ENCODE measurements at regions not wholly inside any gene's neighbourhood (a gene's known extent, or its start where the extent isn't known, plus 50 kb on each side); places are given as distances from the start of the nearest gene placed in this dataset.
"Not testable (repeated sequence)": the region's sequence is repeated elsewhere in the genome, so short reads cannot be mapped to it uniquely, and the experiment has no call there.

GRCh38 chr1:238767321-238767720 lies 619.0 kb upstream of the CHRM3 start:
- no peak for DNase-seq (ENCODE audit: low read depth)

DNA sequence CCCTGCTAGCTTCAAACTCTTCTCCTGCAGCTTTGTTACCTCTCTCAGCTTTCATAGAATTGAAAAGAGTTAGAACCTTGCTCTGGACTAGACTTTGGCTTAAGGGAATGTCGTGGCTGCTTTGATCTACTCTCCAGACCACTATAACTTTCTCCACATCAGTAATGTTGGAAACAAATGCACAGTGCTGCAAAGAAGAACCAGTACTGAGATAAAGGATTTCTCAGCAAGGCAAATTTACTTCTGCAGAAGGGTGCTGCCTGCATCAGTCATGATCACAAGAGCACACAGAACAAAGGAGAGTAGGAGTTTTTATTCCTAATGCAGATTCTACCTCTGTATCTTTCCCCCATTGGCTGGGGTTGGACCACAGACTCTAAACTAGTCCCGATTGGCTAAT lies 621.6 kb upstream of the CHRM3 start:
- no peak for DNase-seq (ENCODE audit: low read depth)

DNA sequence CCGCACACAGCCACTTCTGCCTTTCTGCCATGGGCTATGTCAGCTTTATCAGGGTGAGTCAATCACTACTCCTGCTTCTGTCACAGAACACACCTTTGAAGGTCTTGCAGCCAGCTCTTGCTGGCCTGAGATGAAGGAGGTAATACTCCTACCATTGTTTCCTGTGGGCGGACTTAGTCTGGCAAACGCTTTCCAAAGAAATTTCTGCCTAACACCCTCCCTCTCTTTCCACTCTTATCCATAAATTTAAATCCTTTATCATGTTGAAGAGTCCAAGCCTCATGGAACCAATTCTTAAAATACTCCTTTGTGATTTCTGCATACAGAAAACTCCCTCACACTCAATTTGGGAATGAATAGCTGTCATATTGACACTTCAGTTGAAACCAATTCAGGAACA lies 633.1 kb upstream of the CHRM3 start:
- DNase-seq (ENCODE audit: low read depth) = no peak

DNA sequence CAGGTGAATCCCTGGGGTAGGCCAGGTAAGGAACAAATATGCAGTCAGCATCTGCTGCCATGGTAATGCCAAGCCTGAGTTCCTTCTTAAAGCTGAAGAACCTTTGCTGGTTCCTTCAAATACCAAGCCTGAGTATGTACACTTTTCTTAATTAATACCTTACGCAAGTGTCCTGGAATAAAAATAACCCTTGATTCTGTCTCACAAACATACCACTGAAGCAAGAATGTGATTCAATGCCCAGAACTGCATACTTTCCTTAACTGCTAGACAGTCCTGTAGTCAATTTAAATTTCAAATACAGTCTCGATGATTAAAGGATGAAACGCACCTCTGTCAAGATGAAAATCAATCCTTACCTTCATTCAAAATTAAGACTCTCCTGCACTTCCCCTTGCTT lies 634.0 kb upstream of the CHRM3 start:
- no peak for DNase-seq (ENCODE audit: low read depth)

- no peak for DNase-seq (ENCODE audit: low read depth)
Measured at GRCh38 chr1:238745069-238745468, 641.3 kb upstream of the CHRM3 start.

- no peak for DNase-seq (ENCODE audit: low read depth)
Measured at GRCh38 chr1:238738892-238739291, 647.5 kb upstream of the CHRM3 start.

DNA sequence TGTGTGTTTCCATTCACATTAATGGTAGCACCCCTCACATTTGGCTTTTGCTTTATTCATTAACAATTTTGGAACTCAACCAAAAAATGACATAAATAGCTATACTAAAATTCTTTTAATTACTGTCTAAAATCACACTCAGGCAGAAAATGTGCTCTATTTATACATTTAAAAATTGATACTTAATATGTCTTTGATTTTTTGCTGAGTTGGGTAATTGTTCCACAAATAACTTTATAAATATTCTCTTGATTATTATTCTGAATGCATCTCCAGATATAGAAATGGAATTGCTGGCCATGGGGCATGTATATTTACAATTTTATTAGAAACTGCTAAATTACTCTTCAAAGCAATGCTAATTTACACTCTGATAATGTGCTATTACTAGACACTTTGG lies 658.7 kb upstream of the CHRM3 start:
- DNase-seq (ENCODE audit: low read depth) = no peak

DNA sequence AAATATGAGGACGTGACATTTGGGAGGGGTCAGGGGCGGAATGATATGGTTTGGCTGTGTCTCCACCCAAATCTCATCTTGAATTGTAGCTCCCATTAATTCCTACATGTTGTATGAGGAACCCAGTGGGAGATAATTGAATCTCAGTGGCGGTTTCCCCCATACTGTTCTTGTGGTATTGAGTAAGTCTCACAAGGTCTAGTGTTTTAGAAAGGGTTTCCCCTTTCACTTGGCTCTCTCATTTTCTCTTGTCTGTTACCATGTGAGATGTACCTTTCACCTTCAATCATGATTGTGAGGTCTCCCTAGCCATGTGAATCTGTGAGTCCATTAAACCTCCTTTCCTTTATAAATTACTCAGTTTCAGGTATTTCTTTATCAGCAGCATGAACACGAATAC lies 663.6 kb upstream of the CHRM3 start:
- DNase-seq (ENCODE audit: low read depth) = no peak

DNA sequence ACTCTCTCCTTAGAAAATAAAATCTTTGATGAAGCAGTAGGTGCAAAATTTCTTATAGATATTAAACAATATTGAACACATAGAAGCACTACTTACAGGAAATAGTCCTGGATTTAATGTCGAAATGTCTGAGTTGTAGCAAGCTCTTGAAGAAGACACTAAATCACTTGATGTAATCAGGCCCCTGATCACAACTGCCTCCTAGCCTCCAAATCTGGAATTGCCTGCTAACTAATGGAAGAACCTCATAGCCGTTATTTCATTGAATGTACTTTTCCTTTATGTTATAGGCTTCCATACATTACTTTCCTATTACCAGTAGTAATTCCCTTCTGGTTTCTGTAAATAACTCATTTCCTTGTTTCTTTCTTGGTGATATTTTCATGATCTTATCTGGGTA lies 675.7 kb upstream of the CHRM3 start:
- DNase-seq (ENCODE audit: low read depth) = no peak

- no peak for DNase-seq (ENCODE audit: low read depth)
Measured at GRCh38 chr1:238701024-238701423, 685.3 kb upstream of the CHRM3 start.

DNA sequence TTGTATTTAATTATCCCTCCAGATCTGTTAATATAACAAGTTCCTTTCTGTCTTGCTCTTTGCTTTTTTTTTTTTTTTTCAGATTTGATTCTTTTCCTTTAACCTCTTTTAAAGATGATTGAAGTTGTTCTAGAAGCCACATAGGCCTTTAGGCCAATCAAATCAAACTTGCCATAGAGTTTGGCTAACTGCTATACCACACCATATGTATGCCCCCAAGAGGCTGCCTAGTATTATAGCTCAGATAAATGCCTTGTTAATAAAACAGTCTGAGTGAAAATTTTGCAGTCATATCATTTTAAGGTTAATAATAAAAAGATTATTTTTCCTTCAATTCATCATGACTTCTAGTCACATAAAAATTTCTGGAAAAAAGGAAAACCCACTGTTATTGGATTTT lies 696.0 kb upstream of the CHRM3 start:
- no peak for DNase-seq (ENCODE audit: low read depth)

GRCh38 chr1:238684576-238684975 lies 701.8 kb upstream of the CHRM3 start:
- DNase-seq (ENCODE audit: low read depth) = not testable (repeated sequence)

DNA sequence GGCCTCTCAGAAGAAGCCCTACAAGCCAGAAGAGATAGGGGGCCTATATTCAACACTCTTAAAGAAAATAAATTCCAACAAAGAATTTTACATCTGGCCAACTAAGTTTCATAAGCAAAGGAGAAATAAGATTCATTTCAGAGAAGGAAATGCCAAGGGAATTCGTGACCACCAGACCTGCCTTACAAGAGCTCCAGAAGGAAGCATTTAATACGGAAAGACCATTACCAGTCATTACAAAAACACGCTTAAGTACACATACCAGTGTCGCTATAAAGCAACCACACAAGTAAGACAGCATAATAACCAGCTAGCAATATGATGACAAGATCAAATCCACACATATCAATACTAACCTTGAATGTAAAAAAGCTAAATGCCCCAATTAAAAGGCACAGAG lies 704.9 kb upstream of the CHRM3 start:
- no peak for DNase-seq (ENCODE audit: low read depth)

DNA sequence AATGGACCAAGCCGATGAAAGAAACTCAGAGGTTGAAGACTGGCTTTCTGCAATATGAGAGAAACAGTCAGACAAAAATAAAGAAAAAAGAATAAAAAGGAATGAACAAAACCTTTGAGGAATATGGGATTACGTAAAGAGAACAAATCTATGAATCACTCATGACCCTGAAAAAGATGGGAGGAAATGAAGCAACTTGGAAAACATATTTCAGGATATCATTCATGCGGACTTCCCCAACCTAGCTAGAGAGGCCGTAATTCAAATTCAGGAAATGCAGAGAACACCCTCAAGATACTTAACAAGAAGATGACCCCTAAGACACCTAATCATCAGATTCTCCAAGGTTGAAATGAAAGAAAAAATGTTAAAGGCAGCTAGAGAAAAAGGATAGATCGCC lies 705.3 kb upstream of the CHRM3 start:
- DNase-seq (ENCODE audit: low read depth) = no peak

DNA sequence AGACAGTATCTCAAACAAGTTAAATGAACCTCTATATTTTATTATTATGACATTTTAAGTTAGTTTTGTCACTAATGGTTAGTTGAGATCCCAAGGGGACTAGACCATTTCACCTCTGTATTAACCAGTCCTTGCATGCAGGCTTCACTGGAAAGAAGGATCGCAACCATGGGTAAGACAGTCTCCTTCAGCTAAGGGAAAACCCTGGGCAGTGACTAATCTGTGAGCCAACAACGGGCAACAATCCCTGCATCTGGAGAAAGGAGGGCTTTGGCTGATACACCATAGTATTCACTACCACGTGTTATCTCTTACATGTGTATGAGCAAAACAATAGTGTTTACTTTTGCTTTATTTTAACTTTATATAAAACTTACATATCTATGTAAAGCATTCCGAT lies 708.8 kb upstream of the CHRM3 start:
- DNase-seq (ENCODE audit: low read depth) = no peak

GRCh38 chr1:238675221-238675620 lies 711.1 kb upstream of the CHRM3 start:
- DNase-seq (ENCODE audit: low read depth) = no peak

- no peak for DNase-seq (ENCODE audit: low read depth)
Measured at GRCh38 chr1:238674316-238674715, 712.1 kb upstream of the CHRM3 start.

DNA sequence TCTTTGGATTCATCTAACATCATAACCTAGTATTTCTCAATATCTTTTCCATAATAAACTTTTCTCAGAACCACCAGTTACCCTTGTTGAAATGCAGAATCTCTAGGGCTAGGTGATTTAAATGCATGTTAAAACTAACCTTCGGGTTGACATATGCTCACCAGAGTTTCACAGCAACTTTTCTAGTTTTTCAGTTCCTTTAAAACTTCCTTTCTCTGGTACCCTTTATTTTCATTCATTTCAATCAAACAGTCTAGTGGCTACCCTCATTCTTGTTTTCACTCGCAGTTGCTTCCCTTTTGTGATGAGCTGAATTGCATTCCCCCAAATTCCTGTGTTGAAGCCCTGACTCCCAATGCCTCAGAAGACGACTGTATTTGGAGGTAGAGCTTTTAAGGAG lies 712.8 kb upstream of the CHRM3 start:
- no peak for DNase-seq (ENCODE audit: low read depth)

DNA sequence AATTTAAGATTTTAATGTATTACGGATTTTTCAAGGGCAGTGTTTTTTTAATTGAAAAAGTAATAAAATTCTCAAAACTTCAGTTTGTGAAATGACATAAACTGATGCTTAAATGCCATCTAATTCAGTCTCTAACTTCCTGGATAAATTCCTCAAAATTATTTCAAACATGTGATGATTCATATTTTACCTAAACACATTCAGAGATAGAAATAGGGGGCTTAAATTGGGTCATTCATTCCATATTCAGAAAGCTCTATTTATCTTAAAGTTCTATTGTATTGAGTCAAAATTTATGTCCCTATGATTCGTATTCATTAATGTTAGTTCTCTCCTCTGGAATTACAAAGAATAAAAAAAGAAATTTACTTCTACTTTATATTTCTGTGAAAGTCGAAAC lies 713.6 kb upstream of the CHRM3 start:
- DNase-seq (ENCODE audit: low read depth) = no peak

DNA sequence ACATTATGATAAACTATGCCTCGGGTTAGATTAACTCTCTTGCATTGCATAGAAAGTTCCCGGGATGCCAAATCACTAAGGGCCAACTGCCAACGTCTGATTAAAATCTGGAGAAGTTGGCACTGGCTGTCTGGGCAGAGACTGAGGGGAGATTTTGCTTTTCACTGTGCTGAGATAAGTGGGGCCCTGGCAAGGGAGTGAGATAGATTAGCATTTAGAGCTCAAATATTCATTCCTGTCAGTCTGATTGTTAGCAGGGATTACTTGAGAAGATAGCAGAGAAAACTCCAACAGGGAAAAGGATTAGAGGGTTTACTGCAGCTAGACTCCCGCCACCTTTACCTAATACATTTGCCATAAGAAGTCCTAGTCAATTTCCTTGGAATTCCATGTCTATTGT lies 714.1 kb upstream of the CHRM3 start:
- DNase-seq (ENCODE audit: low read depth) = no peak

- DNase-seq (ENCODE audit: low read depth) = no peak
Measured at GRCh38 chr1:238664139-238664538, 722.2 kb upstream of the CHRM3 start.

DNA sequence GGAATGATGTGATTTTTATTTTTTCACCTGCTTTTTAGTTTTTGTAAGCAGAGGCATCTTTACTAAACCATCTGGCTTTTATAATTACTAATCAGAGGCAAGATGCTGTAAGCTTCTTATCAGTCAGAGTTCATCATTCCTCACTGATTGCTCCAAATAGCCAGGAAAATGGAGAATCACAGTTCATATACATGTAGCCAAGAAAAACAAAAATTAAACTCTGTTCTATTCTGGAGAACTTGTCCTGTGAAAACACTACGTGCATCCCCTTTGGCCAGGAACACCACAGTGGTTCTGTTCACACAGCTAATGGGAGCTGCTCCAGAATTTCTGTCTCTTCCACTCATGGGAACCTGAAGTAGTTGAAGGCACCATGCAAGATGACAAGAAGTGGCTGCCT lies 725.5 kb upstream of the CHRM3 start:
- DNase-seq (ENCODE audit: low read depth) = no peak

- DNase-seq (ENCODE audit: low read depth) = no peak
Measured at GRCh38 chr1:238658763-238659162, 727.6 kb upstream of the CHRM3 start.

DNA sequence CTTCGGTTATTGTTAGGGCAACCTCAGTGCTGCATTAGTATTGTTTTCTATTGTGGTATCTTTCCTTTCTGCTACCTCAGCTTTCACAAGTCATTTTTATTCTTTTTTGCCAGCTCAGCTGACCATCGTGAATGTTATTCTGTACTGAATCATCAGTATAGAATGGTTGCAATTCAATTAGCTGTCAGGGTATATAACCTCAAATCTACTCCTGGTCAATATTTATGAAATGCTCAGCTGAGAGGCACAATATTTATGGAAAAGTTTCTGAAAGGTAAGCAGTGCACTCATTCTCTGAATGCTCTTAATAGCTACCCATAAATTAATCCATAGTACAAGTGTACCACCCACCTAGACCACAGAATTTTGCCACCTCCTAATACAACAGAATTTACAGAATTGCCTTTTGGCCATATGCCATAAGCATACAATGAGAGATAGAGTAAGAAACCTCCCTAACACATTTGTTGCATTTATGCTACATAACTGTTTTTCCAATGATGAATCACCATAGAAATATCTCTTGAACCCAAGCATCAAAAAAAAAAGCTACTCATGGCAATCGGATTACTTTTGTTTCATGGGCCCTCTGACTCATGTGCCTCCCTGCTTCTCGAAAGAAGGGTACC lies 732.6 kb upstream of the CHRM3 start:
- no peak for DNase-seq (ENCODE audit: low read depth)
